HG02943 (cell line): ENCODE measurements at regions not wholly inside any gene's neighbourhood (a gene's known extent, or its start where the extent isn't known, plus 50 kb on each side); places are given as distances from the start of the nearest gene placed in this dataset.

ENCODE experiments used
- ATAC-seq: cut with Tn5 transposase; IDR thresholded peaks from one replicate; pipeline ENCODE4 v1.9.1; 2021; ENCODE audit warnings: mild to moderate bottlenecking, low read depth, moderate library complexity; ENCODE audit not compliant: unreplicated experiment

DNA sequence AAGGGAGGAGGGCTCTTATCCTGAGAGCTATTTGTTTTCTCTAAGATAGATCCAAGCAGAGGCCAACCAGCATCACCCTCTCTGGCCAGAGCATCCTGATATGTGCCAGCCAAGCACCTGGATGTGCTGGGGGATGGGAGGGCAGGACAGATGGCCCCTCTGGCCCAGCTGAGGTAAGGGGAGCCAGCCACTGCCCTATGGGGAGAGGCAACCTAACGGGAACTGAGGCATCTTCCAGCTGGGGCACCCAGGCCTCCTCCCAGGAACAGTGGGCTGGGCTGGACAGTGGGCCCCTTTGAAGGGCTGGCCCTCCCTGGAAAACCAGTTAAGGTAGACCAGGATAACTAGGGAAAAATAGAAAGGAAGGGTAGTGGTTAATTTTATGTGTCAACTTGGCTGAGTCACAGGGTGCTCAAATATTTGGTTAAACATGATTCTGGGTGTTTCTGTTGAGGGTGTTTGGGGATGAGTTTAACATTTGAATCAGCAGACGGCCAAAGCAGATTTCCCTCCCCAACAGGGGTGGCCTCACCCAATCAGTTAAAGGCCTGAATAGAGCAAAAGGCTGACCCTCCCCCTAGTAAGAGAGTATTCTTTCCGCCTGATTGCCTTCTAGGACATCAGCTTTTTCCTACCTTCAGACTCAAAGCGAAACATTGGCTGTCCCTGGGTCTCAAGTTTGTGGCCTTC lies 595.1 kb downstream of the BUD13 start:
- ATAC-seq = no peak

DNA sequence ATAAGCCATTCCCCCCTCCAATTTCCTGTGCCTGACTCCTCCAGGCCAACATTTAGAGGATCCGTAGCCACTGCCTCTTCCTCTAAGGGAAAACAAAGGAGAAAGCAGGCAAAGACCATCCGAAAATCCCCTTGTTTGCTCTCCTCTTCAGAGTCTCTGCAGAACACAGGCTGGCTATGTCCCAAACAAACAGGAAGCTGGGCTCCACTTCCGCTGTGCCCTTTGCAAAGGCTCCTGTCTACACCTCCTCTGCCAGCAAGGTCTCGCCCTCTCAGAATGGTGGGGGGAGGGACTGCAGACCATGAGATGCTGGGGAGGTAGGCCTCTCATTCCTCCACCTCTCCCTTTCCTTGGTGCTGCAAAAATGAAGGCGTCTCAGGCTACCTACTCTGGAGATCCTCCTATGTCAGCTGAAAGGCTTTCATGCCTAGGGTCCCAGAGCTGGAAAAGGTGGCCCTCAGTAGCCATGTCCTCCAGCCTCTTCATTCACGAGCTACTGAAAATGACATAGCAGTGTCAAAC lies 596.2 kb downstream of the BUD13 start:
- ATAC-seq = no peak

DNA sequence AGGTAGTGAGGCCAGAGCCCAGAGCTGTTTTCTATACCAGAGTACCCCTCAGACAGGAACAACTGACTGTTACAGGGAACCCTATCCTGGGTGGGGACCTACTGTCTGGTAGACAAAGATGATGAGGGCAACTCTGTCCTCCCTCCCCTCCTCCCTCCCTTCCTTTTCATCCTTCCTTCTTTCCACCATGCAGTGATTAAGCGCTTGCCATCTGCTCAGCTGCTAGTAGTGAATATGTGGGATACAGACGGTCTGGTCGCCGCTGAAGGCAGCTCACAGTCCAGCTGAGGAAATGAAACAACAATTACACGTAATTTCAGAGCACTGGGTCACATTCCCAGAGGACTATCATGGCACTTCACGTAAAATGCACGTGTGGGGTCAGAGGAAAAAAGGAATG lies 597.1 kb downstream of the BUD13 start:
- no peak for ATAC-seq

DNA sequence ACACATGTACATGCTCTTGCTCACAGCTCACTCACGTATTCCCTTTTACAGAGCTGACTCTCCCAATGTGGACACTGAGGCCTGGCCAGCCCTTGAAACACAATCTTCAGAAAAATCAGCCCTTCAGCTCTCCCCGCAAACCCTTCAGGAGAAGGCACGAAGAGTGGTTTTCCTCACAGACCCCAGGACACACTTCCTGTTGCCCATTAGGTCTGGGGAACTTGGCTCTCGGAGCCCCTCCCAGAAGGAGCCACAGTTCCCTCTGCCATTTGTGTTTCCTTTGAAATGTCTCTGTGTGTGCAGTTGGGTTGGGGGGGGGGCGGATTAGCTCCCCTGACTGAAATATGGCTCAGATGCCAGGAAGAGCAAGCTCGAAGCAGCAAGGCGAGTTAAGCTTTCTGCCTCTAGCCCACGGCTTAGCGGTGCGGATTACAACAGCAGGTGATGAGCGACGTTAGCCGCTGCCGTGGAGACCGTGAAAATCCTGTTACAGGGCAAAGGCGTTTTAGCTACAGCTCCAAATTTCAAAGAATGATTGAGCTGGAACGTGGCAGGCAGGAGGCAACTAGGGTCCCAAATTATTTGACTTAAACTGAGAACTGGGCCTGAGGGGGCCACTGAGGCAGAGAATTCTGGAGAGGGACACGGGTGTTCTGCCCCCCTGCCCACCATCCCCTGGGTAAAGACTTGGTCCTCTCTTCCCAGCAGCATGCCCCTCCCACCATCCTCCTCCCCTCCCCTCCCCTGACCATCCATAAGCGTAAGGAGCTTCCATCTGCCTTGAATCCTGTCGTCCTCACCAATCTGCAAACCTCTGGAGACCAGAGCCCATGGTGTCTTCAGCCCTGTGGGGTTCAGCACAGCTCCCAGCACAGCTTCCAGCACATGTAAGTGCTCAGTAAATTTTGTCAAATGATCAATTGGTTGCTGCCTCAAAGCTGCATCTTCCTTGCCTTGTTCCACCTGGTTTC lies 598.6 kb downstream of the BUD13 start:
- ATAC-seq = no peak

- ATAC-seq = no peak
Measured at GRCh38 chr11:116173506-116173905, 599.3 kb downstream of the BUD13 start.

DNA sequence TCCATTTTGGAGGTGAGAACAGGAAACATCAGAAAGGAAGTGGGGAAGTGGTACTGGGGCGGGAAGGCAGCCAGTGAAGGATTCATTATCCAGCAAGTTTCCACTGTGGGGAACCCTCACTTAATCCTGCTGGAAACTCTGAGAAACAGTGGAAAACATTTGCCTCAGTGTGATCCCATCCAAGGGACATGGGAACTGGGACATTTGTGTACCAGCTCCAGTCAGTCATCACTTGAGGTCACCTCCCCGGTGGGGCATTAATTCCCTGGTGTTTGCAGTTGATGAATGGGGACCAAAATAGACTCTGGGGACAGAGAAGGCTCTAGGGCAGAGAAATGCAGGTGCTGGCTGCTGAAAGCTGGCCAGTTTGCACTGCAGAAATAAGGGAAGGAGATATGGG lies 599.9 kb downstream of the BUD13 start:
- ATAC-seq = no peak

DNA sequence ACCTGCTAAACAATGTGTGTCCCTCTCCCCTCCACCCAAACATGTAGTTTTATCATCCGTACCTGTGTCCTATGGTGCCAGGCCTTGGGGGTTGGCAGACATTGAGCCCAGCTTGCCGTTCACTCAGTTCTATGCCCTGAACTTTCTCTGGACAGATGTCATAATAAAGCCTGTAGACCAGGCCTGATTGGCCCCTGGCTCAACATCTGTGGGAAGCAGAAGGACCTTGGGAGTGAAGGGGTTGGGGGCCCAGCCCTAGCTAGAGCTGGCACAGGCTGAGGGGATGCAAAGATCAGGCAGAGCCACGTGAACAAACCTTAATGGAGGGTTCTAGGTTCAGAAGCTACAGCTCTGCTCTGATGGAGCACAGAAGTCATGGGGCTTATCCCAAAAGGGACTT lies 600.6 kb downstream of the BUD13 start:
- ATAC-seq = no peak

DNA sequence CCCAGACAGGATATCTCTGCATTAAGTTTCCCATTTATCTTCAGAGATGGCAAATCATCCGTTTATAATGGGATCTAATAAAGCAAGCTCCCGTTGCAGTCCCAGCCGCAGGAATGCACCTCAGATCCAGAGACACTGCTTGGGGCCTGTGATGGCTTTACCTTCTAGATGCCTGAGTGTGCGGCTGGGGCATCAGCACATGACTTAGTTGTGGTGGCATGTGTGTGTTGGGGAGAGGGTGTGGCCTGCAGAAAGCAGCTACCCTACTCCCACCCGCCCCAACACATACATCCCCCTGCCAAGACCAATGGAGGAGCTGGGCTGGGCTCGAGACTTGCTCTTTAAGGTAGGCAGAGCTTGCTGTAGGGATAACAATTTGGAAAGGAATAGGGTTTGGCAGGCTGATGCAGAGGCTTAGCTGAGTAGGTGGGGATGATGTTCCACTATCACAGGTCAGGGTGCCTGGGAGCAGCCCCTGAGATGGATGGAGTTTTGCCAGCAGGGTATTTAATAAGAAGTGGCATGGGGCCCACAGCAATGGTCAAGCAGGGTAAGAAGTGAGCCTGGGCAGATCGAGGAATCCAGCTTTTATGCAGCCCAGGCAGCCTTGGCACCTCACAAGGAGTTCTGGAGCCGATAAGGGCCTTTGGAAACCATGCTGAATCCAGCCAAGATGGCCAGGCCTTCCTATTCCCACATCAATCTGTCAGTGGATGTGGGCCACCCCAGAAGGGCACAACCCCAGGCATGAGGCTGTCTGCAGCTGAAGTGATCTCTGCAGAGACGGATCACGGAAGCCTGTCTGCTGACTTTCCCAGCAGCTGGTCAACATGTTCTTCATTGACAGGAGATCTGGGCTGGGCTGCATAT lies 601.3 kb downstream of the BUD13 start:
- no peak for ATAC-seq

DNA sequence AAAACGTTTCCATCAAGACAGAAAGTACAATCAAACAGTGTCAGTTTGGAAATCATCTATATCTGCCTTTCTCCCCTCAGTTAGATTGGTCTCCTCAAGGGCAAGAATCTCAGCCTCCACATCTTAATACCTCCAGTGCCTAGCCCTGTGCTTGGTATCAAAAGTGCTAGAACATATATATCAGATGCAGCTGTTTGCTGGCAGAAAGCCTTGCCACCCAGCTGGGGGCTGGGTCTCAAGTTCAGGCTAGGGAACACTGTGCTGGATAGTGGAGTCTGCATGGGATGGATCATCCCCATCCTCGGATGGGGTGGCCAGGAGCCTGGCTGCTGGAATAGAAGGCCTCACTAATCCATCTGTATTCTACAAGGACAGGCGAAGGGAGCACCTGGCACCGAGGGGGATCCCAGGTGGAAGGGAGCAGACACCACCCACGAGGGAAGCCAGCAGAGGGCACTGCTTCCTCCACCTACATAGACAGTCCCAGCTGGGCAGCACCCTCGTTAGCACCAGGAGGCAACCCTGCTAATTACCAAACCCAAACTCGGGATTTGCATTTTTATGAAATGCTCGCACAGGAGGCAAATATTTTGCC lies 602.2 kb downstream of the BUD13 start:
- ATAC-seq = no peak

- ATAC-seq = no peak
Measured at GRCh38 chr11:116169776-116170175, 603.0 kb downstream of the BUD13 start.

- no peak for ATAC-seq
Measured at GRCh38 chr11:116168459-116168787, 604.4 kb downstream of the BUD13 start.

- ATAC-seq = no peak
Measured at GRCh38 chr11:116167706-116168458, 604.9 kb downstream of the BUD13 start.

DNA sequence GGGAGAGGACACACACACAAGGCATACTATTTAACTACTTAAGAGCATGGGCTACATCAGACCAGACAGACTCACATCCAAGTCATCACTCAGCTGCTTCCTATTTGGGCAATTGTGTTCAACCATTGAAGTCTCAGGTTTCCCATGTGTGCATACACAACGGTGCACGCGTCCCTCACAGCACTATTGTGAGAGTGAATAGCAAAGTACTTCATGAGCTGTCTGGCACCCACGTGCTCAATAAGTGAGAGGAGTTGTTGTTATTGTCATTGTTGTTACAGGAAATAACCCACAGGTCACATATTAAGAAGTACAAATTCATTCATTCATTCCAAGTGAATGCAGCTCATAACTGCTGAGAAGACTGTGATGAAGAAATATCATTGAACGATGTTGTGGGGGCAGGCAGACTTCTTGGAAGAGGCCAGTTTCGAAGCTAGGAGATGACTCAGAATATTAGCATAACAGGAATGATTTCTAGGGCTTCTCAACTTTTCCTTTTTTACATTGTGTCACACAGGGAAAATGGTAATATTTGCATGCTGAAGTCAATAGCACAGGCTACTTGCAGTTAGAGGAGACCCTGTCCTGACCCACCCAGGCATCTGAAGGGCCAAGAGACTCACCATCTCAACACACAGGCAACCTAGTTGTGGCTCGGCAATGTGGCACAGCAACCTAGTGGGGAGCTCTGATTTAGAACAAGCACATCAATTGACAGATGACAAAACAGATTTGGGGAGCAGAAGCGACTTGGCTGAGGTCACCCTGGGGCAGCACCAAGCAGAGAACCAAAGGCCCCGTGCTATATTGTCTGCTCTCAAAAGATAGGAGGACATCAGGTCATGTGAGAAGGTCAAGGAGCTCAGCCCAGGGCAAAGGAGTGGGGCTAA lies 606.0 kb downstream of the BUD13 start:
- no peak for ATAC-seq

GRCh38 chr11:116164843-116165242 lies 607.9 kb downstream of the BUD13 start:
- no peak for ATAC-seq

DNA sequence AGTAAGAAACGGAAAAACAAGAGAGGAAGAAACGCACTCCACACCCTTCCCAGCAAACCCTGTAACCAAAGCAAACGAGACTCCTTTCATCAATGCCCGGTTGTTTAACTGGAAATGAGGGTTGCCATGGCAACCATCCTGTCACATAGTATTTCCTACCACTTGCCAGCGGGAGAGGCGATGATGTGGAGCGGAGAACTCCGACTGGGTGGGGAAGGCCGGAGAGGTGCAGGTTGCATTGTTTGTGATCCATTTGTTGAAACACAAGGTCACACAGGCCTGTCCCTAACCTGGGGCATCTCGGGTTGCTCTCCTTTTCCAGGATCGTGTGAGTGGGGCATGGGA lies 609.9 kb downstream of the BUD13 start:
- no peak for ATAC-seq

- no peak for ATAC-seq
Measured at GRCh38 chr11:116162086-116162885, 610.5 kb downstream of the BUD13 start.

GRCh38 chr11:116148645-116149044 lies 624.1 kb downstream of the BUD13 start:
- no peak for ATAC-seq

DNA sequence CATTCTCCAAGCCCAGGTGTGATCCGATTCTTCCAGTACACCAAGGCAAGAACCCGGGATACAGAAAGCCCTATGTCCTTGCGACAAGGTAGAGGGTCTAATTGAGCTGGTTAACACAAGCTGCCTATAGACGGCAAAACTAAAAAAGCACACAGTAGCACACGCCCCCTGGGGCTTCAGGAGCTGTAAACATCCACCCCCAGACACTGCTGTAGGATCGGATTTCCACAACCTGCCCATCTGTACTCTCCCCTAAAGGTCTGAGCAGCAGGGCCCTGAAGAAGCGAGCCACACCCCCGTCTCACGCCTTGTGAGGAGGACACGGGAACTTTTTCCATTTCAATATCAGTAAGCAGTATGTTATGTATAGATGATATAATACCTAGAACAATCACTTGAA lies 624.7 kb downstream of the BUD13 start:
- no peak for ATAC-seq
